Prostate gland (tissue), 2 donors: ENCODE measurements at regions not wholly inside any gene's neighbourhood (a gene's known extent, or its start where the extent isn't known, plus 50 kb on each side); places are given as distances from the start of the nearest gene placed in this dataset.

Experiments
- DNase-seq: peaks from one replicate; pipeline ENCODE4 v3.0.0-alpha.2; 2019; ENCODE audit warnings: low spot score
- H3K27ac ChIP-seq, 2 donors: fragments of 200-600 bp; sonication (generic); 2 replicates each; pipeline ENCODE4 v1.5.1; 2017 to 2019
- H3K27me3 ChIP-seq: fragments of 200-600 bp; sonication (generic); replicated peaks from 2 replicates; pipeline ENCODE4 v1.5.1; 2019; ENCODE audit not compliant: insufficient read depth
- H3K36me3 ChIP-seq, 2 donors: fragments of 200-600 bp; sonication (generic); 1 replicate in 1 of 2; 2 replicates in 1 of 2; pipeline versions ENCODE4 v1.5.1 to v1.8.1; 2017 to 2019
- H3K4me1 ChIP-seq: fragments of 200-600 bp; sonication (generic); replicated peaks from 2 replicates; pipeline ENCODE4 v1.5.1; 2019
- H3K4me3 ChIP-seq, 2 donors: fragments of 200-600 bp; sonication (generic); 2 replicates each; pipeline ENCODE4 v1.5.1; 2017 to 2019
- H3K9me3 ChIP-seq: fragments of 200-600 bp; sonication (generic); 2 replicates; pipeline ENCODE4 v1.5.1; 2017
- CTCF ChIP-seq, 4 experiments: fragments of 200-600 bp in 2 of 4; fragments of 450-650 bp in 2 of 4; sonication (generic) in 2 of 4; IDR thresholded peaks; 1 replicate in 3 of 4; 2 replicates in 1 of 4; pipeline ENCODE4 v1.5.1; 2016 to 2019; ENCODE audit warnings: antibody characterized with exemption in 4 of 4, mild to moderate bottlenecking in 2 of 4, moderate library complexity in 2 of 4
- POLR2A ChIP-seq: fragments of 450-650 bp; IDR thresholded peaks from one replicate; pipeline ENCODE4 v1.6.1; 2016; ENCODE audit warnings: antibody characterized with exemption, mild to moderate bottlenecking
- POLR2AphosphoS5 ChIP-seq: sonication (generic); formaldehyde crosslinking; IDR thresholded peaks from one replicate; pipeline ENCODE4 v1.6.1; 2017; ENCODE audit warnings: antibody characterized with exemption
- WGBS: methylation state at CpG from one replicate; pipeline ENCODE4 v1.1.5; 2018; 5-methylcytosine and 5-hydroxymethylcytosine counted together
- intact Hi-C: fragments of 100-400 bp; cut with DNase I; formaldehyde crosslinking; loops from one replicate; pipeline ENCODE4 v1.14.2; 2022

- Histone ChIP-seq H3K4me3 (no peak overlapping the region), H3K36me3 (no peaks in the 10 kb centered on the region), H3K9me3 (no peaks in the 10 kb centered on the region), H3K4me1 (no peaks in the 10 kb centered on the region), H3K27ac (no peak overlapping the region), H3K27me3 (no peaks in the 10 kb centered on the region)
- TF ChIP-seq POLR2AphosphoS5, result no peak
- TF ChIP-seq POLR2A, result no peak
- TF ChIP-seq CTCF (IDR thresholded peaks at IDR 0.05), result no peak
- 92% methylated on average over 2 of the region's 2 CpGs for whole genome bisulfite sequencing
- intact Hi-C loops, result no loop called here
- DNase-seq, result no peak
These were observed 416.6 kb downstream of the LRIG3 start for GRCh38 chr12:58503731-58504130.

GRCh38 chr12:58504143-58504938 is 416.0 kb downstream of the LRIG3 start:
- H3K9me3 ChIP-seq, result no peaks in the 10 kb centered on the region
- H3K27ac ChIP-seq, result no peak overlapping the region
- no peak overlapping the region for H3K4me3 ChIP-seq
- WGBS, result 92% methylated on average over 5 of the region's 5 CpGs
- no peaks in the 10 kb centered on the region for H3K4me1 ChIP-seq
- DNase-seq, result no peak
- TF ChIP-seq CTCF (IDR thresholded peaks at IDR 0.05) (no peak), POLR2AphosphoS5 (no peak), POLR2A (no peak)
- no peaks in the 10 kb centered on the region for H3K27me3 ChIP-seq
- no peaks in the 10 kb centered on the region for H3K36me3 ChIP-seq
- intact Hi-C loops, result no loop called here

GRCh38 chr12:58509116-58509885 is 411.0 kb downstream of the LRIG3 start:
- DNase-seq, result no peak
- H3K4me1 ChIP-seq, result no peaks in the 10 kb centered on the region
- WGBS, result 96% methylated on average over 5 of the region's 5 CpGs
- TF ChIP-seq CTCF (IDR thresholded peaks at IDR 0.05), result no peak
- no peak for TF ChIP-seq POLR2A
- no peak for TF ChIP-seq POLR2AphosphoS5
- no peak overlapping the region for H3K27ac ChIP-seq
- no peak overlapping the region for H3K4me3 ChIP-seq
- H3K9me3 ChIP-seq, result no peaks in the 10 kb centered on the region
- H3K36me3 ChIP-seq, result no peaks in the 10 kb centered on the region
- H3K27me3 ChIP-seq, result no peaks in the 10 kb centered on the region
- intact Hi-C loops, result no loop called here

GRCh38 chr12:58513301-58513834 is 406.9 kb downstream of the LRIG3 start:
- Histone ChIP-seq H3K36me3 (no peaks in the 10 kb centered on the region), H3K9me3 (no peaks in the 10 kb centered on the region), H3K4me3 (no peak overlapping the region), H3K4me1 (no peaks in the 10 kb centered on the region), H3K27me3 (no peaks in the 10 kb centered on the region), H3K27ac (no peak overlapping the region)
- DNase-seq, result no peak
- WGBS, result 35% methylated on average over 4 of the region's 4 CpGs
- intact Hi-C loops, result no loop called here
- TF ChIP-seq POLR2AphosphoS5, result no peak

- intact Hi-C loops, result no loop called here
- DNase-seq, result no peak
- Histone ChIP-seq H3K4me1 (no peaks in the 10 kb centered on the region), H3K36me3 (no peaks in the 10 kb centered on the region), H3K27me3 (no peaks in the 10 kb centered on the region), H3K27ac (no peak overlapping the region), H3K9me3 (no peaks in the 10 kb centered on the region), H3K4me3 (no peak overlapping the region)
- WGBS, result 43% methylated on average over 4 of the region's 4 CpGs
- TF ChIP-seq POLR2A (no peak), POLR2AphosphoS5 (no peak), CTCF (IDR thresholded peaks at IDR 0.05) (no peak)
These were observed 406.5 kb downstream of the LRIG3 start for GRCh38 chr12:58513852-58514251.
